CD14-positive monocyte (primary cell): ENCODE measurements at regions not wholly inside any gene's neighbourhood (a gene's known extent, or its start where the extent isn't known, plus 50 kb on each side); places are given as distances from the start of the nearest gene placed in this dataset.

Experiments
- DNase-seq, 3 donors: peaks; one replicate each; pipeline ENCODE4 v3.0.0-alpha.2; 2011 to 2022
- H2AFZ ChIP-seq: 2 replicates; pipeline ENCODE4 v1.6.0; 2012; ENCODE audit warnings: mild to moderate bottlenecking, low read depth, low read length, inconsistent platforms; ENCODE audit not compliant: insufficient read depth, poor library complexity, severe bottlenecking
- H3K27ac ChIP-seq, 2 donors: 1 replicate in 1 of 2; 2 replicates in 1 of 2; pipeline ENCODE4 v1.5.1; 2012 to 2013; ENCODE audit warnings: low read length in 2 of 2, control low read depth in 1 of 2, inconsistent platforms in 1 of 2, low read depth in 1 of 2, mild to moderate bottlenecking in 1 of 2
- H3K27me3 ChIP-seq, 2 donors: one replicate each; pipeline versions ENCODE4 v1.6.0 to v1.6.1; 2011 to 2013; ENCODE audit warnings: low read length in 2 of 2; ENCODE audit not compliant: control insufficient read depth in 2 of 2, insufficient read depth in 2 of 2
- H3K36me3 ChIP-seq, 2 donors: replicated peaks in 1 of 2; 1 replicate in 1 of 2; 2 replicates in 1 of 2; pipeline versions ENCODE4 v1.5.1 to v1.6.1; 2012 to 2013; ENCODE audit warnings: low read length in 2 of 2, control low read depth in 1 of 2, inconsistent platforms in 1 of 2, mild to moderate bottlenecking in 1 of 2; ENCODE audit not compliant: insufficient read depth in 2 of 2, control insufficient read depth in 1 of 2
- H3K4me1 ChIP-seq, 2 donors: 1 replicate in 1 of 2; 2 replicates in 1 of 2; pipeline versions ENCODE4 v1.5.1 to v1.6.1; 2012 to 2013; ENCODE audit warnings: low read length in 2 of 2, control low read depth in 1 of 2, inconsistent platforms in 1 of 2, mild to moderate bottlenecking in 1 of 2, moderate library complexity in 1 of 2; ENCODE audit not compliant: insufficient read depth in 2 of 2, control insufficient read depth in 1 of 2
- H3K4me2 ChIP-seq: replicated peaks from 2 replicates; pipeline ENCODE3; 2012; ENCODE audit warnings: low read length, moderate library complexity, mild to moderate bottlenecking; ENCODE audit not compliant: poor library complexity, severe bottlenecking; ENCODE audit errors: extremely low read depth
- H3K4me3 ChIP-seq, 3 experiments: fragments of 200-600 bp in 1 of 3; sonication (generic) in 1 of 3; replicated peaks in 1 of 3; 1 replicate in 2 of 3; 2 replicates in 1 of 3; pipeline ENCODE4 v1.5.1; 2011 to 2013; ENCODE audit warnings: low read length in 3 of 3, mild to moderate bottlenecking in 3 of 3, control low read depth in 2 of 3, low read depth in 2 of 3, inconsistent platforms in 1 of 3, moderate library complexity in 1 of 3
- H3K79me2 ChIP-seq: 2 replicates; pipeline ENCODE4 v1.6.0; 2012; ENCODE audit warnings: mild to moderate bottlenecking, control low read depth, inconsistent platforms, low read length, moderate library complexity; ENCODE audit not compliant: insufficient read depth
- H3K9ac ChIP-seq: 2 replicates; pipeline ENCODE4 v1.6.0; 2017; ENCODE audit warnings: low read length, mild to moderate bottlenecking; ENCODE audit not compliant: insufficient read depth, poor library complexity, severe bottlenecking
- H3K9me3 ChIP-seq, 2 donors: replicated peaks in 1 of 2; 1 replicate in 1 of 2; 2 replicates in 1 of 2; pipeline versions ENCODE4 v1.5.1 to v1.6.1; 2012 to 2013; ENCODE audit warnings: low read length in 2 of 2, control low read depth in 1 of 2; ENCODE audit not compliant: control insufficient read depth in 1 of 2, insufficient read depth in 1 of 2
- H4K20me1 ChIP-seq: 2 replicates; pipeline ENCODE4 v1.6.0; 2012; ENCODE audit warnings: mild to moderate bottlenecking, low read length, control low read depth, moderate library complexity; ENCODE audit not compliant: insufficient read depth
- H3K27ac Mint-ChIP-seq, 7 donors: one replicate each; pipeline ENCODE4 v1.8.0; 2020; ENCODE audit warnings: mild to moderate bottlenecking in 7 of 7, mixed read lengths in 7 of 7, moderate library complexity in 6 of 7, inconsistent platforms in 2 of 7
- H3K27me3 Mint-ChIP-seq, 3 donors: one replicate each; pipeline ENCODE4 v1.8.0; 2021 to 2022; ENCODE audit warnings: low read depth in 3 of 3, mild to moderate bottlenecking in 3 of 3, mixed read lengths in 3 of 3, moderate library complexity in 3 of 3, inconsistent platforms in 1 of 3
- H3K36me3 Mint-ChIP-seq, 2 donors: one replicate each; pipeline ENCODE4 v1.8.0; 2020; ENCODE audit warnings: mixed read lengths in 2 of 2, inconsistent platforms in 1 of 2, mild to moderate bottlenecking in 1 of 2
- H3K4me1 Mint-ChIP-seq: one replicate; pipeline ENCODE4 v1.8.0; 2020; ENCODE audit warnings: mild to moderate bottlenecking, mixed read lengths
- H3K4me3 Mint-ChIP-seq, 2 donors: one replicate each; pipeline ENCODE4 v1.8.0; 2020; ENCODE audit warnings: mild to moderate bottlenecking in 2 of 2, mixed read lengths in 2 of 2, moderate library complexity in 1 of 2
- H3K9me3 Mint-ChIP-seq, 7 donors: one replicate each; pipeline ENCODE4 v1.8.0; 2020 to 2022; ENCODE audit warnings: mixed read lengths in 7 of 7, mild to moderate bottlenecking in 6 of 7, moderate library complexity in 6 of 7, inconsistent platforms in 2 of 7
- CTCF ChIP-seq: fragments of 200-600 bp; IDR thresholded peaks from one replicate; pipeline ENCODE4 v1.8.0; 2022; ENCODE audit warnings: antibody characterized with exemption, mild to moderate bottlenecking
- WGBS: methylation state at CpG from one replicate; pipeline ENCODE4 v1.1.5; 2013; ENCODE audit warnings: missing lambda C conversion rate; ENCODE audit not compliant: insufficient coverage; 5-methylcytosine and 5-hydroxymethylcytosine counted together
- intact Hi-C, 2 donors: fragments of 100-400 bp; cut with micrococcal nuclease; formaldehyde crosslinking; loops; one replicate each; pipeline versions ENCODE4 v1.15.0 to v1.15.1; 2023

- Mint-ChIP-seq H3K27me3 (peaks cover 0 to 6% (median 0%) of the 10 kb centered on the region in 3 donors), H3K9me3 (peaks cover 0 to 6% (median 4%) of the 10 kb centered on the region in 7 donors), H3K4me1 (no peaks in the 10 kb centered on the region), H3K36me3 (no peaks in the 10 kb centered on the region), H3K27ac (no peak overlapping the region), H3K4me3 (no peak overlapping the region)
- intact Hi-C loops, result no loop called here
- H3K27ac ChIP-seq, result no peak overlapping the region
- H3K9ac ChIP-seq, result no peak overlapping the region
- no peak overlapping the region for H3K4me3 ChIP-seq
- no peaks in the 10 kb centered on the region for H4K20me1 ChIP-seq
- no peaks in the 10 kb centered on the region for H3K4me1 ChIP-seq
- no peak for DNase-seq
- H3K36me3 ChIP-seq, result no peaks in the 10 kb centered on the region
- no peaks in the 10 kb centered on the region for H3K9me3 ChIP-seq
- H3K79me2 ChIP-seq, result no peaks in the 10 kb centered on the region
- H3K4me2 ChIP-seq, result no peak overlapping the region
- no peak overlapping the region for H2AFZ ChIP-seq
- WGBS, result no CpG with 5 or more reads among the region's 5 CpGs
- TF ChIP-seq CTCF, result no peak
- H3K27me3 ChIP-seq, result no peaks in the 10 kb centered on the region
These were observed 300.2 kb upstream of the RGMA start for GRCh38 chr15:93389211-93389610.

GRCh38 chr15:93384886-93385285 is 295.9 kb upstream of the RGMA start:
- TF ChIP-seq CTCF, result no peak
- no peak overlapping the region for H3K4me2 ChIP-seq
- no peak overlapping the region for H3K27ac ChIP-seq
- no peak overlapping the region for H3K9ac ChIP-seq
- H3K36me3 ChIP-seq, result no peaks in the 10 kb centered on the region
- no peak overlapping the region for H3K4me3 Mint-ChIP-seq
- H2AFZ ChIP-seq, result no peak overlapping the region
- H3K4me1 ChIP-seq, result no peaks in the 10 kb centered on the region
- H3K9me3 ChIP-seq, result no peaks in the 10 kb centered on the region
- no peaks in the 10 kb centered on the region for H3K9me3 Mint-ChIP-seq
- H3K4me3 ChIP-seq, result no peak overlapping the region
- DNase-seq, result no peak
- H4K20me1 ChIP-seq, result no peaks in the 10 kb centered on the region
- intact Hi-C loops, result no loop called here
- peaks cover 5 to 6% (median 5%) of the 10 kb centered on the region in 3 donors for H3K27me3 Mint-ChIP-seq
- 100% methylated on average over 1 of the region's 2 CpGs for WGBS
- no peak overlapping the region for H3K27ac Mint-ChIP-seq
- H3K79me2 ChIP-seq, result no peaks in the 10 kb centered on the region
- no peaks in the 10 kb centered on the region for H3K4me1 Mint-ChIP-seq
- no peaks in the 10 kb centered on the region for H3K27me3 ChIP-seq
- H3K36me3 Mint-ChIP-seq, result no peaks in the 10 kb centered on the region
